ENCODE measurements at regions not wholly inside any gene's neighbourhood (a gene's known extent, or its start where the extent isn't known, plus 50 kb on each side); places are given as distances from the start of the nearest gene placed in this dataset.

- no peaks in the 10 kb centered on the region for H3K9me3 ChIP-seq
- no peak for DNase-seq
- Mint-ChIP-seq H3K4me1 (ENCODE audit: low read depth, unreplicated experiment) (peaks cover 11% of the 10 kb centered on the region), H3K4me3 (ENCODE audit: unreplicated experiment) (no peak overlapping the region), H3K9me3 (ENCODE audit: unreplicated experiment) (peaks cover 8% of the 10 kb centered on the region), H3K27me3 (ENCODE audit: insufficient read depth, unreplicated experiment) (no peaks in the 10 kb centered on the region), H3K36me3 (ENCODE audit: insufficient read depth, unreplicated experiment) (no peaks in the 10 kb centered on the region), H3K27ac (ENCODE audit: unreplicated experiment) (no peak overlapping the region)
- TF ChIP-seq, protein P1, sequence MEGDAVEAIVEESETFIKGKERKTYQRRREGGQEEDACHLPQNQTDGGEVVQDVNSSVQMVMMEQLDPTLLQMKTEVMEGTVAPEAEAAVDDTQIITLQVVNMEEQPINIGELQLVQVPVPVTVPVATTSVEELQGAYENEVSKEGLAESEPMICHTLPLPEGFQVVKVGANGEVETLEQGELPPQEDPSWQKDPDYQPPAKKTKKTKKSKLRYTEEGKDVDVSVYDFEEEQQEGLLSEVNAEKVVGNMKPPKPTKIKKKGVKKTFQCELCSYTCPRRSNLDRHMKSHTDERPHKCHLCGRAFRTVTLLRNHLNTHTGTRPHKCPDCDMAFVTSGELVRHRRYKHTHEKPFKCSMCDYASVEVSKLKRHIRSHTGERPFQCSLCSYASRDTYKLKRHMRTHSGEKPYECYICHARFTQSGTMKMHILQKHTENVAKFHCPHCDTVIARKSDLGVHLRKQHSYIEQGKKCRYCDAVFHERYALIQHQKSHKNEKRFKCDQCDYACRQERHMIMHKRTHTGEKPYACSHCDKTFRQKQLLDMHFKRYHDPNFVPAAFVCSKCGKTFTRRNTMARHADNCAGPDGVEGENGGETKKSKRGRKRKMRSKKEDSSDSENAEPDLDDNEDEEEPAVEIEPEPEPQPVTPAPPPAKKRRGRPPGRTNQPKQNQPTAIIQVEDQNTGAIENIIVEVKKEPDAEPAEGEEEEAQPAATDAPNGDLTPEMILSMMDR (IDR thresholded peaks at IDR 0.05; ENCODE audit: insufficient read depth in 1 of 2, low read depth in 1 of 2, low read length in 1 of 2, severe bottlenecking in 1 of 2, unreplicated experiment in 1 of 2), result no peak
- ChIA-PET POLR2A (no interaction called here), CTCF (no interaction called here)
- H3K36me3 ChIP-seq (ENCODE audit: control insufficient read depth, insufficient read depth, low read length), result no peaks in the 10 kb centered on the region; the same call in 1 of the 2 replicates
- no peak overlapping the region for H3K4me3 ChIP-seq (ENCODE audit: low read depth, low read length)
- no peaks in the 10 kb centered on the region for H3K27me3 ChIP-seq (replicated peaks; ENCODE audit: control insufficient read depth, insufficient read depth, low read length)
- BruUV-seq (replicated peaks), result no TSS peak
- peaks cover 14% of the 10 kb centered on the region for H3K4me1 ChIP-seq
- intact Hi-C loops (cut with micrococcal nuclease; ENCODE audit: unreplicated experiment), result no loop called here
Measured at GRCh38 chr2:172326211-172326509, 101.2 kb upstream of the ITGA6 start.

GRCh38 chr2:172328103-172328841, 99.1 kb upstream of the ITGA6 start:
- Histone ChIP-seq H3K9me3 (no peaks in the 10 kb centered on the region), H3K4me1 (peaks cover 14% of the 10 kb centered on the region), H3K4me3 (ENCODE audit: low read depth, low read length) (no peak overlapping the region), H3K27me3 (replicated peaks; ENCODE audit: control insufficient read depth, insufficient read depth, low read length) (no peaks in the 10 kb centered on the region), H3K36me3 (ENCODE audit: control insufficient read depth, insufficient read depth, low read length) (no peaks in the 10 kb centered on the region; the same call in 1 of the 2 replicates)
- Mint-ChIP-seq H3K4me1 (ENCODE audit: low read depth, unreplicated experiment) (peaks cover 11% of the 10 kb centered on the region), H3K9me3 (ENCODE audit: unreplicated experiment) (no peaks in the 10 kb centered on the region), H3K36me3 (ENCODE audit: insufficient read depth, unreplicated experiment) (no peaks in the 10 kb centered on the region), H3K27ac (ENCODE audit: unreplicated experiment) (no peak overlapping the region), H3K4me3 (ENCODE audit: unreplicated experiment) (no peak overlapping the region), H3K27me3 (ENCODE audit: insufficient read depth, unreplicated experiment) (no peaks in the 10 kb centered on the region)
- ChIA-PET CTCF (no interaction called here), POLR2A (no interaction called here)
- no TSS peak for BruUV-seq (replicated peaks)
- no peak for DNase-seq
- TF ChIP-seq, protein P1 (IDR thresholded peaks at IDR 0.05; ENCODE audit: insufficient read depth in 1 of 2, low read depth in 1 of 2, low read length in 1 of 2, severe bottlenecking in 1 of 2, unreplicated experiment in 1 of 2), result no peak
- intact Hi-C loops (cut with micrococcal nuclease; ENCODE audit: unreplicated experiment), result no loop called here

- ChIA-PET CTCF (no interaction called here), POLR2A (no interaction called here)
- no peak overlapping the region for H3K4me3 ChIP-seq (ENCODE audit: low read depth, low read length)
- no peak overlapping the region for H3K27ac Mint-ChIP-seq (ENCODE audit: unreplicated experiment)
- H3K4me1 ChIP-seq, result peaks cover 14% of the 10 kb centered on the region
- H3K4me1 Mint-ChIP-seq (ENCODE audit: low read depth, unreplicated experiment), result peaks cover 11% of the 10 kb centered on the region
- no peaks in the 10 kb centered on the region for H3K27me3 ChIP-seq (replicated peaks; ENCODE audit: control insufficient read depth, insufficient read depth, low read length)
- TF ChIP-seq, protein P1 (IDR thresholded peaks at IDR 0.05; ENCODE audit: insufficient read depth in 1 of 2, low read depth in 1 of 2, low read length in 1 of 2, severe bottlenecking in 1 of 2, unreplicated experiment in 1 of 2), result no peak
- H3K36me3 Mint-ChIP-seq (ENCODE audit: insufficient read depth, unreplicated experiment), result no peaks in the 10 kb centered on the region
- no peaks in the 10 kb centered on the region for H3K9me3 ChIP-seq
- H3K36me3 ChIP-seq (ENCODE audit: control insufficient read depth, insufficient read depth, low read length), result no peaks in the 10 kb centered on the region; the same call in 1 of the 2 replicates
- no peak overlapping the region for H3K4me3 Mint-ChIP-seq (ENCODE audit: unreplicated experiment)
- no TSS peak for BruUV-seq (replicated peaks)
- intact Hi-C loops (cut with micrococcal nuclease; ENCODE audit: unreplicated experiment), result no loop called here
- no peaks in the 10 kb centered on the region for H3K27me3 Mint-ChIP-seq (ENCODE audit: insufficient read depth, unreplicated experiment)
- no peaks in the 10 kb centered on the region for H3K9me3 Mint-ChIP-seq (ENCODE audit: unreplicated experiment)
- DNase-seq, result no peak
Measured at GRCh38 chr2:172329416-172329773, 98.0 kb upstream of the ITGA6 start.
